ENCODE measurements at regions not wholly inside any gene's neighbourhood (a gene's known extent, or its start where the extent isn't known, plus 50 kb on each side); places are given as distances from the start of the nearest gene placed in this dataset.

DNA sequence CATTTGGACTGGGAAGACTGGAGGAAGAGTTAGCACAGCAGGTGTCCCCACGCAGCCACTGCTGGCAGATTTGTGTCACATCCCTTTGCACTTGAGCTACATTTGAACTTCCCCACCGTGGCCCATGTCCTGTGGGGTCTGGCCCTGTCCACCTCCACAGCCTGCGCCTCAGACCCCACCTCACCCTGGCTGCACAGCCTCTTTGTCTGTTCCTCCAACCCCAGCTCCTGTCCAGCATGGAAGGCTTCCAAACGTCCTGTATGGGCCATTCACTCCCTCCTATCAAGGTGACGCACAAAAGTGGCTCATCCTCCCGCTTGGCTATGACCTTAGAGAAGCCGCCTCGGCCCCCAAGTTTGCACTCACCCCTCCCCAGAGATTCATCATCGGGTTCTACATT lies 200.6 kb downstream of the FOXL1 start:
- Mint-ChIP-seq H3K9me3 (ENCODE audit: unreplicated experiment) (peaks cover 4% of the 10 kb centered on the region), H3K36me3 (ENCODE audit: low read depth, unreplicated experiment) (no peaks in the 10 kb centered on the region), H3K27ac (ENCODE audit: unreplicated experiment) (no peak overlapping the region), H3K4me3 (ENCODE audit: unreplicated experiment) (no peak overlapping the region), H3K27me3 (ENCODE audit: low read depth, unreplicated experiment) (peaks cover 13% of the 10 kb centered on the region), H3K4me1 (ENCODE audit: low read depth, unreplicated experiment) (no peaks in the 10 kb centered on the region)
- Histone ChIP-seq H3K27me3 (ENCODE audit: insufficient read depth, low read length) (no peaks in the 10 kb centered on the region), H3K9ac (ENCODE audit: low read length) (no peak overlapping the region), H3K79me2 (ENCODE audit: insufficient read depth, low read length) (no peaks in the 10 kb centered on the region), H3K4me1 (ENCODE audit: insufficient read depth, low read length) (peaks cover 4% of the 10 kb centered on the region), H2AFZ (ENCODE audit: low read depth, low read length) (no peak overlapping the region), H3K27ac (ENCODE audit: low read depth, low read length) (no peak overlapping the region), H3K36me3 (ENCODE audit: insufficient read depth, low read length) (no peaks in the 10 kb centered on the region), H4K20me1 (ENCODE audit: insufficient read depth, low read length) (no peaks in the 10 kb centered on the region), H3K4me2 (ENCODE audit: low read length) (no peak overlapping the region), H3K9me3 (ENCODE audit: insufficient read depth, low read depth, low read length) (no peaks in the 10 kb centered on the region), H3K4me3 (ENCODE audit: insufficient read depth, low read depth, low read length) (no peak overlapping the region)
- no peak for FAIRE-seq
- DNase-seq (ENCODE audit: low read depth), result no peak
- no peak for TF ChIP-seq EZH2 (IDR thresholded peaks at IDR 0.05; ENCODE audit: insufficient read depth, low read length)
- TF ChIP-seq, protein P1, sequence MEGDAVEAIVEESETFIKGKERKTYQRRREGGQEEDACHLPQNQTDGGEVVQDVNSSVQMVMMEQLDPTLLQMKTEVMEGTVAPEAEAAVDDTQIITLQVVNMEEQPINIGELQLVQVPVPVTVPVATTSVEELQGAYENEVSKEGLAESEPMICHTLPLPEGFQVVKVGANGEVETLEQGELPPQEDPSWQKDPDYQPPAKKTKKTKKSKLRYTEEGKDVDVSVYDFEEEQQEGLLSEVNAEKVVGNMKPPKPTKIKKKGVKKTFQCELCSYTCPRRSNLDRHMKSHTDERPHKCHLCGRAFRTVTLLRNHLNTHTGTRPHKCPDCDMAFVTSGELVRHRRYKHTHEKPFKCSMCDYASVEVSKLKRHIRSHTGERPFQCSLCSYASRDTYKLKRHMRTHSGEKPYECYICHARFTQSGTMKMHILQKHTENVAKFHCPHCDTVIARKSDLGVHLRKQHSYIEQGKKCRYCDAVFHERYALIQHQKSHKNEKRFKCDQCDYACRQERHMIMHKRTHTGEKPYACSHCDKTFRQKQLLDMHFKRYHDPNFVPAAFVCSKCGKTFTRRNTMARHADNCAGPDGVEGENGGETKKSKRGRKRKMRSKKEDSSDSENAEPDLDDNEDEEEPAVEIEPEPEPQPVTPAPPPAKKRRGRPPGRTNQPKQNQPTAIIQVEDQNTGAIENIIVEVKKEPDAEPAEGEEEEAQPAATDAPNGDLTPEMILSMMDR (IDR thresholded peaks at IDR 0.05; ENCODE audit: insufficient read depth, low read depth, low read length), result no peak

- Mint-ChIP-seq H3K27ac (ENCODE audit: unreplicated experiment) (no peak overlapping the region), H3K9me3 (ENCODE audit: unreplicated experiment) (peaks cover 2% of the 10 kb centered on the region), H3K27me3 (ENCODE audit: low read depth, unreplicated experiment) (peaks cover 17% of the 10 kb centered on the region), H3K4me3 (ENCODE audit: unreplicated experiment) (no peak overlapping the region), H3K4me1 (ENCODE audit: low read depth, unreplicated experiment) (no peaks in the 10 kb centered on the region), H3K36me3 (ENCODE audit: low read depth, unreplicated experiment) (no peaks in the 10 kb centered on the region)
- Histone ChIP-seq H4K20me1 (ENCODE audit: insufficient read depth, low read length) (no peaks in the 10 kb centered on the region), H3K36me3 (ENCODE audit: insufficient read depth, low read length) (no peaks in the 10 kb centered on the region), H2AFZ (ENCODE audit: low read depth, low read length) (no peak overlapping the region), H3K27me3 (ENCODE audit: insufficient read depth, low read length) (no peaks in the 10 kb centered on the region), H3K9ac (ENCODE audit: low read length) (no peak overlapping the region), H3K4me1 (ENCODE audit: insufficient read depth, low read length) (peaks cover 11% of the 10 kb centered on the region), H3K4me2 (ENCODE audit: low read length) (no peak overlapping the region), H3K4me3 (ENCODE audit: insufficient read depth, low read depth, low read length) (no peak overlapping the region), H3K79me2 (ENCODE audit: insufficient read depth, low read length) (no peaks in the 10 kb centered on the region), H3K9me3 (ENCODE audit: insufficient read depth, low read depth, low read length) (no peaks in the 10 kb centered on the region), H3K27ac (ENCODE audit: low read depth, low read length) (no peak overlapping the region)
- FAIRE-seq (no peak), DNase-seq (ENCODE audit: low read depth) (no peak)
- no peak for TF ChIP-seq EZH2 (IDR thresholded peaks at IDR 0.05; ENCODE audit: insufficient read depth, low read length)
- TF ChIP-seq, protein P1 (IDR thresholded peaks at IDR 0.05; ENCODE audit: insufficient read depth, low read depth, low read length), result no peak
Observed at GRCh38 chr16:86781046-86781445, 202.7 kb downstream of the FOXL1 start.

GRCh38 chr16:86783636-86784626 lies 205.6 kb downstream of the FOXL1 start:
- Histone ChIP-seq H3K27ac (ENCODE audit: low read depth, low read length) (no peak overlapping the region), H3K9me3 (ENCODE audit: insufficient read depth, low read depth, low read length) (no peaks in the 10 kb centered on the region), H3K9ac (ENCODE audit: low read length) (no peak overlapping the region), H4K20me1 (ENCODE audit: insufficient read depth, low read length) (no peaks in the 10 kb centered on the region), H3K4me2 (ENCODE audit: low read length) (peak overlapping the region; percentile 33), H3K79me2 (ENCODE audit: insufficient read depth, low read length) (no peaks in the 10 kb centered on the region), H3K36me3 (ENCODE audit: insufficient read depth, low read length) (no peaks in the 10 kb centered on the region), H3K27me3 (ENCODE audit: insufficient read depth, low read length) (no peaks in the 10 kb centered on the region), H3K4me1 (ENCODE audit: insufficient read depth, low read length) (peaks cover 11% of the 10 kb centered on the region), H3K4me3 (ENCODE audit: insufficient read depth, low read depth, low read length) (no peak overlapping the region), H2AFZ (ENCODE audit: low read depth, low read length) (no peak overlapping the region)
- Mint-ChIP-seq H3K4me3 (ENCODE audit: unreplicated experiment) (no peak overlapping the region), H3K9me3 (ENCODE audit: unreplicated experiment) (peaks cover 2% of the 10 kb centered on the region), H3K27ac (ENCODE audit: unreplicated experiment) (no peak overlapping the region), H3K4me1 (ENCODE audit: low read depth, unreplicated experiment) (peaks cover 6% of the 10 kb centered on the region), H3K27me3 (ENCODE audit: low read depth, unreplicated experiment) (peaks cover 13% of the 10 kb centered on the region), H3K36me3 (ENCODE audit: low read depth, unreplicated experiment) (no peaks in the 10 kb centered on the region)
- FAIRE-seq (no peak), DNase-seq (ENCODE audit: low read depth) (peak; percentile 64)
- TF ChIP-seq, protein P1 (IDR thresholded peaks at IDR 0.05; ENCODE audit: insufficient read depth, low read depth, low read length), result no peak
- no peak for TF ChIP-seq EZH2 (IDR thresholded peaks at IDR 0.05; ENCODE audit: insufficient read depth, low read length)

Measured in astrocyte (in vitro differentiated cells and primary cell).